ENCODE measurements at regions not wholly inside any gene's neighbourhood (a gene's known extent, or its start where the extent isn't known, plus 50 kb on each side); places are given as distances from the start of the nearest gene placed in this dataset.

GRCh38 chr2:487186-488079 is 189.8 kb downstream of the TMEM18 start:
- Histone ChIP-seq H3K4me1 (ENCODE audit: control insufficient read depth in 1 of 2, insufficient read depth in 2 of 2, low read depth in 1 of 2, low read length in 1 of 2) (peaks cover 0 to 6% of the 10 kb centered on the region in 2 experiments; a peak in 1 of 4 replicates), H2AFZ (ENCODE audit: low read depth) (no peak overlapping the region), H3K79me2 (ENCODE audit: insufficient read depth) (no peaks in the 10 kb centered on the region), H3K27ac (ENCODE audit: low read depth in 2 of 2, low read length in 1 of 2) (no peak overlapping the region), H3K9ac (no peak overlapping the region), H3F3A (replicated peaks; ENCODE audit: insufficient read depth) (no peaks in the 10 kb centered on the region), H3K27me3 (ENCODE audit: insufficient read depth) (no peaks in the 10 kb centered on the region), H3K4me3 (ENCODE audit: low read depth in 2 of 2, low read length in 1 of 2) (no peak overlapping the region), H4K20me1 (ENCODE audit: insufficient read depth) (no peaks in the 10 kb centered on the region), H3K9me2 (no peaks in the 10 kb centered on the region), H3K9me3 (peaks cover 3% of the 10 kb centered on the region; the same call in 1 of the 2 replicates), H3K36me3 (replicated peaks in 1 of 2; ENCODE audit: control insufficient read depth in 1 of 2, insufficient read depth in 2 of 2, low read length in 1 of 2) (no peaks in the 10 kb centered on the region), H3K4me2 (no peak overlapping the region)
- CTCF ChIA-PET, result interaction anchor here (0.9 kb wide), 1 partner anchor 8 kb away, joined by 3 read pairs; no protein-coding TSS in a partner anchor
- DNase-seq, result no peak
- WGBS (ENCODE audit: low lambda C conversion rate), result 80% methylated on average over 39 of the region's 40 CpGs
- POLR2A ChIA-PET, result no interaction called here
- TF ChIP-seq FOXJ3 (CRISPR knock-in tag; IDR thresholded peaks at IDR 0.05) (no peak), USF2 (IDR thresholded peaks at IDR 0.05; ENCODE audit: borderline replicate concordance, low read depth, low read length) (no peak), RXRA (IDR thresholded peaks at IDR 0.05; ENCODE audit: borderline replicate concordance, low read depth) (no peak), TEAD4 (IDR thresholded peaks at IDR 0.05; ENCODE audit: borderline replicate concordance, insufficient read depth) (no peak), MAX (IDR thresholded peaks at IDR 0.05; ENCODE audit: low read depth) (no peak), RFX5 (IDR thresholded peaks at IDR 0.05; ENCODE audit: low read length) (no peak), FOXM1 (IDR thresholded peaks at IDR 0.05; ENCODE audit: low read depth) (no peak), GABPA (IDR thresholded peaks at IDR 0.05; ENCODE audit: low read depth) (no peak), ELF1 (IDR thresholded peaks at IDR 0.05) (no peak), POLR2AphosphoS5 (IDR thresholded peaks at IDR 0.05; ENCODE audit: low read depth, low read length) (no peak)

- no peaks in the 10 kb centered on the region for H3K27me3 ChIP-seq (ENCODE audit: insufficient read depth)
- TF ChIP-seq TCF12 (IDR thresholded peaks at IDR 0.05), result no peak
Measured at GRCh38 chr2:486371-486770, 190.8 kb downstream of the TMEM18 start.

More at GRCh38 chr2:486371-486770, 190.8 kb downstream of the TMEM18 start:
- no peak overlapping the region for H3K4me3 ChIP-seq (ENCODE audit: low read depth in 2 of 2, low read length in 1 of 2)
- H3K4me1 ChIP-seq (ENCODE audit: control insufficient read depth in 1 of 2, insufficient read depth in 2 of 2, low read depth in 1 of 2, low read length in 1 of 2), result peaks cover 0 to 2% of the 10 kb centered on the region in 2 experiments; a peak in 1 of 4 replicates
- H3K9me2 ChIP-seq, result no peaks in the 10 kb centered on the region
- WGBS (ENCODE audit: low lambda C conversion rate), result 69% methylated on average over 10 of the region's 11 CpGs
- H3K27ac ChIP-seq (ENCODE audit: low read depth in 2 of 2, low read length in 1 of 2), result no peak overlapping the region
- H3K9ac ChIP-seq, result no peak overlapping the region
- H3K36me3 ChIP-seq (replicated peaks in 1 of 2; ENCODE audit: control insufficient read depth in 1 of 2, insufficient read depth in 2 of 2, low read length in 1 of 2), result no peaks in the 10 kb centered on the region
- no peaks in the 10 kb centered on the region for H4K20me1 ChIP-seq (ENCODE audit: insufficient read depth)
- DNase-seq, result no peak
- H3F3A ChIP-seq (replicated peaks; ENCODE audit: insufficient read depth), result no peaks in the 10 kb centered on the region
- peaks cover 11% of the 10 kb centered on the region; the same call in 1 of the 2 replicates for H3K9me3 ChIP-seq
- ChIA-PET POLR2A (no interaction called here), CTCF (interaction anchor here (1.3 kb wide), 1 partner anchor 181 kb away, joined by 3 read pairs; no protein-coding TSS in a partner anchor)
- no peak overlapping the region for H2AFZ ChIP-seq (ENCODE audit: low read depth)
- no peak overlapping the region for H3K4me2 ChIP-seq
- no peaks in the 10 kb centered on the region for H3K79me2 ChIP-seq (ENCODE audit: insufficient read depth)
